Breast epithelium (tissue), 4 donors: ENCODE measurements at regions not wholly inside any gene's neighbourhood (a gene's known extent, or its start where the extent isn't known, plus 50 kb on each side); places are given as distances from the start of the nearest gene placed in this dataset.
"Not testable (repeated sequence)": the region's sequence is repeated elsewhere in the genome, so short reads cannot be mapped to it uniquely, and the experiment has no call there.

ENCODE experiments used
- DNase-seq, 2 donors: peaks; one replicate each; pipeline ENCODE4 v3.0.0-alpha.2; 2019; ENCODE audit warnings: low spot score in 2 of 2
- H3K27ac ChIP-seq, 2 donors: fragments of 200-600 bp; sonication (generic) in 1 of 2; one replicate each; pipeline ENCODE4 v1.5.1; 2016 to 2019; ENCODE audit warnings: mild to moderate bottlenecking in 1 of 2
- H3K27me3 ChIP-seq, 2 donors: fragments of 200-600 bp; sonication (generic) in 1 of 2; one replicate each; pipeline versions ENCODE4 v1.5.1 to v1.6.0; 2017 to 2019; ENCODE audit warnings: control low read depth in 1 of 2, mild to moderate bottlenecking in 1 of 2
- H3K36me3 ChIP-seq: fragments of 200-600 bp; one replicate; pipeline ENCODE4 v1.5.1; 2019
- H3K4me1 ChIP-seq, 2 donors: fragments of 200-600 bp; sonication (generic); one replicate each; pipeline ENCODE4 v1.5.1; 2016 to 2019; ENCODE audit warnings: control low read depth in 1 of 2
- H3K4me3 ChIP-seq, 3 donors: fragments of 200-600 bp; sonication (generic); 1 replicate in 2 of 3; 2 replicates in 1 of 3; pipeline ENCODE4 v1.5.1; 2016 to 2019; ENCODE audit warnings: mild to moderate bottlenecking in 3 of 3, moderate library complexity in 2 of 3
- H3K9me3 ChIP-seq, 2 donors: fragments of 200-600 bp; sonication (generic) in 1 of 2; one replicate each; pipeline ENCODE4 v1.5.1; 2016 to 2019; ENCODE audit warnings: control low read depth in 1 of 2
- POLR2A ChIP-seq: fragments of 450-650 bp; IDR thresholded peaks from one replicate; pipeline ENCODE4 v1.6.1; 2016; ENCODE audit warnings: antibody characterized with exemption, mild to moderate bottlenecking, moderate library complexity
- POLR2AphosphoS5 ChIP-seq, 3 donors: sonication (generic); formaldehyde crosslinking; IDR thresholded peaks; one replicate each; pipeline ENCODE4 v1.6.1; 2017; ENCODE audit warnings: antibody characterized with exemption in 3 of 3
- intact Hi-C: fragments of 100-400 bp; cut with DNase I; formaldehyde crosslinking; loops from one replicate; pipeline ENCODE4 v1.15.1; 2023; ENCODE audit warnings: low total_unique reads
- TF ChIP-seq, protein P1 (sequence below), 3 donors: fragments of 450-650 bp; IDR thresholded peaks; one replicate each; pipeline ENCODE4 v1.5.1; 2016 to 2017; ENCODE audit warnings: antibody characterized with exemption in 3 of 3, mild to moderate bottlenecking in 3 of 3, moderate library complexity in 3 of 3

GRCh38 chr12:3427956-3428355, 63.0 kb upstream of the PRMT8 start:
- Histone ChIP-seq H3K9me3 (no peaks in the 10 kb centered on the region), H3K27me3 (no peaks in the 10 kb centered on the region), H3K36me3 (no peaks in the 10 kb centered on the region), H3K27ac (no peak overlapping the region), H3K4me3 (no peak overlapping the region), H3K4me1 (no peaks in the 10 kb centered on the region)
- TF ChIP-seq POLR2A (no peak), POLR2AphosphoS5 (IDR thresholded peaks at IDR 0.05) (no peak)
- TF ChIP-seq, protein P1, sequence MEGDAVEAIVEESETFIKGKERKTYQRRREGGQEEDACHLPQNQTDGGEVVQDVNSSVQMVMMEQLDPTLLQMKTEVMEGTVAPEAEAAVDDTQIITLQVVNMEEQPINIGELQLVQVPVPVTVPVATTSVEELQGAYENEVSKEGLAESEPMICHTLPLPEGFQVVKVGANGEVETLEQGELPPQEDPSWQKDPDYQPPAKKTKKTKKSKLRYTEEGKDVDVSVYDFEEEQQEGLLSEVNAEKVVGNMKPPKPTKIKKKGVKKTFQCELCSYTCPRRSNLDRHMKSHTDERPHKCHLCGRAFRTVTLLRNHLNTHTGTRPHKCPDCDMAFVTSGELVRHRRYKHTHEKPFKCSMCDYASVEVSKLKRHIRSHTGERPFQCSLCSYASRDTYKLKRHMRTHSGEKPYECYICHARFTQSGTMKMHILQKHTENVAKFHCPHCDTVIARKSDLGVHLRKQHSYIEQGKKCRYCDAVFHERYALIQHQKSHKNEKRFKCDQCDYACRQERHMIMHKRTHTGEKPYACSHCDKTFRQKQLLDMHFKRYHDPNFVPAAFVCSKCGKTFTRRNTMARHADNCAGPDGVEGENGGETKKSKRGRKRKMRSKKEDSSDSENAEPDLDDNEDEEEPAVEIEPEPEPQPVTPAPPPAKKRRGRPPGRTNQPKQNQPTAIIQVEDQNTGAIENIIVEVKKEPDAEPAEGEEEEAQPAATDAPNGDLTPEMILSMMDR (IDR thresholded peaks at IDR 0.05) = no peak
- intact Hi-C loops = no loop called here
- no peak for DNase-seq

DNA sequence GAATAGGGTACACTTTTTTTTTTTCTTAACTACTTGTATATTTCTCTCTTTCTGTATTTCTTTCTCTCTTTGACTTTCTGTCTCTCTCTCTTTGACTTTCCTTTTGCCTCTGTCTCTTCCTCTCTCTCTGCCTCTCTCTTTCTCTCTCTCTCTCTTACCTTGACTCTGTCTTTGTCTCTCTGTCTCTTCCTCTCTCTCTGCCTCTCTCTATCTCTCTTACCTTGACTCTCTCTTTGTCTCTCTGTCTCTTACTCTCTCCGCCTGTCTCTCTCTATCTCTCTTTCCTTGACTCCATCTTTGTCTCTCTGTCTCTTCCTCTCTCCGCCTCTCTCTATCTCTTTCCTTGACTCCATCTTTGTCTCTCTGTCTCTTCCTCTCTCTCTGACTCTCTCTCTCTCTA, 62.4 kb upstream of the PRMT8 start:
- Histone ChIP-seq H3K4me3 (no peak overlapping the region), H3K36me3 (no peaks in the 10 kb centered on the region), H3K27me3 (no peaks in the 10 kb centered on the region), H3K4me1 (no peaks in the 10 kb centered on the region), H3K9me3 (no peaks in the 10 kb centered on the region), H3K27ac (no peak overlapping the region)
- TF ChIP-seq, protein P1 (IDR thresholded peaks at IDR 0.05) = no peak
- DNase-seq = no peak
- intact Hi-C loops = no loop called here

GRCh38 chr12:3429523-3429922, 61.5 kb upstream of the PRMT8 start:
- H3K4me3 ChIP-seq, H3K9me3 ChIP-seq, H3K36me3 ChIP-seq, H3K4me1 ChIP-seq, H3K27me3 ChIP-seq, H3K27ac ChIP-seq, DNase-seq, intact Hi-C loops: not testable (repeated sequence)

DNA sequence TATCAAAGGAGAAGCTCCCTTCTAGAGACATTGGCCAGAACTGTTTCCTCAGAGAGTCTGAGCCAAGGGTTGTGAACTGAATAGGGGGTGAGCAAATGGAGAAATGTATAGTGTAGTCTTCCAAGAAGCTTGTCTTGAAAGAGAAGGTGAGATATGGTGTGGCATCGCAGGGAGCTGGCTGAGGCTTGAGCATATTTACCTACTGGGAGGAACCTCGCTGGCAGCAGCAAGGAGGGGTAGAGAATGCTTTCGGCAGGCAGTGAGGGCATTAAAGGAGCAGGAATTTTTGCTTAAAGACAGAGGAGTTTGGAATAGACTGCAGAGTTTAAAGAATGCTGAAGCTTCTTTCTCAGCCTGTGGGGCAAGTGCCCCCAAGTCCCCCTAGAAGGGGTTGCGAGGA, 59.3 kb upstream of the PRMT8 start:
- no peaks in the 10 kb centered on the region for H3K9me3 ChIP-seq
- intact Hi-C loops = loop anchor here (10.0 kb wide), 1 partner anchor 1887 kb away; no protein-coding TSS in a partner anchor
- H3K4me1 ChIP-seq = no peaks in the 10 kb centered on the region
- TF ChIP-seq POLR2A = no peak
- no peak for TF ChIP-seq POLR2AphosphoS5 (IDR thresholded peaks at IDR 0.05)
- TF ChIP-seq, protein P1 (IDR thresholded peaks at IDR 0.05) = no peak
- DNase-seq = no peak
- no peaks in the 10 kb centered on the region for H3K27me3 ChIP-seq
- H3K4me3 ChIP-seq = peak overlapping the region in 1 of 3 donors; percentile 16
- H3K36me3 ChIP-seq = no peaks in the 10 kb centered on the region
- H3K27ac ChIP-seq = no peak overlapping the region

GRCh38 chr12:3432176-3432742, 58.7 kb upstream of the PRMT8 start:
- no peak overlapping the region for H3K27ac ChIP-seq
- no peaks in the 10 kb centered on the region for H3K27me3 ChIP-seq
- H3K9me3 ChIP-seq = no peaks in the 10 kb centered on the region
- no peak for DNase-seq
- no peaks in the 10 kb centered on the region for H3K4me1 ChIP-seq
- no peaks in the 10 kb centered on the region for H3K36me3 ChIP-seq
- peak overlapping the region in 1 of 3 donors; percentile 16 for H3K4me3 ChIP-seq
- intact Hi-C loops = loop anchor here (10.0 kb wide), 1 partner anchor 1887 kb away; no protein-coding TSS in a partner anchor
- TF ChIP-seq, protein P1 (IDR thresholded peaks at IDR 0.05) = no peak
- no peak for TF ChIP-seq POLR2AphosphoS5 (IDR thresholded peaks at IDR 0.05)
- no peak for TF ChIP-seq POLR2A

DNA sequence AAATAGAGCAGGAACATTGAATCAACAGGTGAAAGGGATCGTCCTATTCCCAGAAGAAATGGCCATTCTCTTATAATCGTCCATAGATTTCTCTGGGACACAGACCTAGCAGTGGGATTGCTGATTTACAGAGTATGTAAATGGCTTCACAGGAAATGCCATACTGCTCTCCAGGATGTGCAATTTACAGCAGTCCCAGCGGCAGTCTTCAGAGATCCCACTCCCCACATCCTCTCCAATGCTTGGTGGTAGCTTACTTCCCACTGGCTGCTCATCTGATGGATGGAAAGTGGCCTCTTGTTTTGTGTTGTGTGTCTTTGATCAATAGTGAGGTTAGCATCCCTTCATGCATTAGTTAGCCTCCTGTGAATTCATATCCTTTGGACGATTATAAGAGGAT, 58.1 kb upstream of the PRMT8 start:
- Histone ChIP-seq H3K9me3 (no peaks in the 10 kb centered on the region), H3K4me1 (no peaks in the 10 kb centered on the region), H3K36me3 (no peaks in the 10 kb centered on the region), H3K27me3 (no peaks in the 10 kb centered on the region), H3K27ac (no peak overlapping the region), H3K4me3 (no peak overlapping the region)
- TF ChIP-seq POLR2AphosphoS5 (IDR thresholded peaks at IDR 0.05) = no peak
- TF ChIP-seq POLR2A = no peak
- TF ChIP-seq, protein P1 (IDR thresholded peaks at IDR 0.05) = no peak
- DNase-seq = no peak
- intact Hi-C loops = loop anchor here (10.0 kb wide), 1 partner anchor 1888 kb away; no protein-coding TSS in a partner anchor
